ENCODE measurements at regions not wholly inside any gene's neighbourhood (a gene's known extent, or its start where the extent isn't known, plus 50 kb on each side); places are given as distances from the start of the nearest gene placed in this dataset.

- TF ChIP-seq CTCF (IDR thresholded peaks at IDR 0.05 in 8 of 11, conservative IDR thresholded peaks at IDR 0.05 in 3 of 11) (no peak), POLR2A (IDR thresholded peaks at IDR 0.05) (no peak)
Measured at GRCh38 chr11:122343210-122343609, 227.2 kb upstream of the BLID start.
